Adrenal gland (tissue), 9 donors: ENCODE measurements at regions not wholly inside any gene's neighbourhood (a gene's known extent, or its start where the extent isn't known, plus 50 kb on each side); places are given as distances from the start of the nearest gene placed in this dataset.

Source experiments
- DNase-seq, 7 donors: peaks; one replicate each; pipeline ENCODE4 v3.0.0-alpha.2; 2019 to 2020
- H3K27ac ChIP-seq, 5 donors: fragments of 200-600 bp; sonication (generic) in 4 of 5; 1 replicate in 3 of 5; 2 replicates in 2 of 5; pipeline versions ENCODE4 v1.5.1 to v1.8.0; 2016 to 2020; ENCODE audit warnings: mild to moderate bottlenecking in 1 of 5
- H3K27me3 ChIP-seq: fragments of 200-600 bp; 2 replicates; pipeline ENCODE4 v1.8.0; 2021
- H3K36me3 ChIP-seq, 2 donors: fragments of 200-600 bp; replicated peaks in 1 of 2; 1 replicate in 1 of 2; 2 replicates in 1 of 2; pipeline versions ENCODE4 v1.5.1 to v1.8.0; 2018 to 2022
- H3K4me1 ChIP-seq, 2 donors: fragments of 200-600 bp; replicated peaks in 1 of 2; 1 replicate in 1 of 2; 2 replicates in 1 of 2; pipeline versions ENCODE4 v1.5.1 to v1.8.0; 2018 to 2021
- H3K4me3 ChIP-seq, 4 donors: fragments of 200-600 bp; sonication (generic) in 3 of 4; one replicate each; pipeline ENCODE4 v1.5.1; 2016 to 2018
- H3K9me3 ChIP-seq, 3 donors: fragments of 200-600 bp; sonication (generic) in 1 of 3; replicated peaks in 1 of 3; 1 replicate in 2 of 3; 2 replicates in 1 of 3; pipeline versions ENCODE4 v1.5.1 to v1.8.0; 2016 to 2021
- CTCF ChIP-seq, 6 experiments: fragments of 450-650 bp in 4 of 6; fragments of 200-600 bp in 2 of 6; sonication (generic) in 1 of 6; IDR thresholded peaks; 1 replicate in 5 of 6; 2 replicates in 1 of 6; pipeline versions ENCODE4 v1.5.1 to v1.8.0; 2016 to 2021; ENCODE audit warnings: antibody characterized with exemption in 6 of 6, mild to moderate bottlenecking in 2 of 6, moderate library complexity in 1 of 6
- POLR2A ChIP-seq, 2 donors: fragments of 450-650 bp; IDR thresholded peaks; one replicate each; pipeline ENCODE4 v1.6.1; 2017; ENCODE audit warnings: antibody characterized with exemption in 2 of 2, mild to moderate bottlenecking in 2 of 2, moderate library complexity in 1 of 2
- WGBS, 4 donors: extraction: QIAGEN DNeasy Blood & Tissue Kit in 2 of 4; methylation state at CpG; one replicate each; pipeline versions ENCODE4 v1.1.5 to v1.1.7; 2013 to 2017; 5-methylcytosine and 5-hydroxymethylcytosine counted together
- intact Hi-C, 2 donors: fragments of 100-400 bp; cut with DNase I; formaldehyde crosslinking; loops; one replicate each; pipeline versions ENCODE4 v1.14.1 to v1.15.0; 2022 to 2023
- donor health status: healthy with polysubstance abuse.
- donor health status: Bipolar disorder and iron deficiency.
- donor health status: DM: yes; HTN: yes; CAD: no.
- donor health status: DM: no; HTN: no; CAD: no.
- donor health status: DM: no; HTN: no; CAD: no.

GRCh38 chr5:2549354-2549753 lies 202.1 kb downstream of the IRX2 start:
- Histone ChIP-seq H3K4me3 (no peak overlapping the region), H3K36me3 (no peaks in the 10 kb centered on the region), H3K9me3 (no peaks in the 10 kb centered on the region), H3K27me3 (no peaks in the 10 kb centered on the region), H3K27ac (no peak overlapping the region), H3K4me1 (no peaks in the 10 kb centered on the region)
- no peak for TF ChIP-seq POLR2A (IDR thresholded peaks at IDR 0.05)
- no peak for TF ChIP-seq CTCF (IDR thresholded peaks at IDR 0.05)
- 88 to 94% (median 91%) methylated on average over 9 to 10 of the region's 10 CpGs for WGBS, 4 donors
- DNase-seq = no peak
- intact Hi-C loops = no loop called here

DNA sequence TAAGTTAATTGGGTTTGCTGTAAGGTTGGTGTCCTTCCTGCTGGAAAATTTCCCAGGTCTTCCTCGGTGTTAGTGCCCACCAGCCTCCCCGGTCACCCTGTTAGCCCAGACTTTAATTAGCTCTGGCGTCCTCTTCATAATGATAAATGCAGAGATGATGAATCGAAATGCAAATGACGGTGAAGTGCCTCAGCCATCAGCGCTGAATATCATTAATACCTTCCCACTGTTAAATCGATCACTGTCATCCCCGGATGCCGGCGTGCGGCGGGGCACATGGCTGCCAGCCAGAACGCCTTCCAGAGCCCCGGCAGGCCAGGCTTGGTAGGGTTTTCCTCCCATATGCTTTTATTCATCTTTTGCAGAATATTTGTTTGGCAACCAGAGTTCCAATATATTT lies 204.5 kb downstream of the IRX2 start:
- WGBS, 4 donors = 81 to 90% (median 84%) methylated on average over 14 of the region's 14 CpGs
- H3K36me3 ChIP-seq = no peaks in the 10 kb centered on the region
- intact Hi-C loops = no loop called here
- H3K4me3 ChIP-seq = no peak overlapping the region
- TF ChIP-seq POLR2A (IDR thresholded peaks at IDR 0.05) (no peak), CTCF (IDR thresholded peaks at IDR 0.05) (no peak)
- H3K4me1 ChIP-seq = no peaks in the 10 kb centered on the region
- DNase-seq = no peak
- no peaks in the 10 kb centered on the region for H3K27me3 ChIP-seq
- H3K9me3 ChIP-seq = no peaks in the 10 kb centered on the region
- H3K27ac ChIP-seq = no peak overlapping the region

DNA sequence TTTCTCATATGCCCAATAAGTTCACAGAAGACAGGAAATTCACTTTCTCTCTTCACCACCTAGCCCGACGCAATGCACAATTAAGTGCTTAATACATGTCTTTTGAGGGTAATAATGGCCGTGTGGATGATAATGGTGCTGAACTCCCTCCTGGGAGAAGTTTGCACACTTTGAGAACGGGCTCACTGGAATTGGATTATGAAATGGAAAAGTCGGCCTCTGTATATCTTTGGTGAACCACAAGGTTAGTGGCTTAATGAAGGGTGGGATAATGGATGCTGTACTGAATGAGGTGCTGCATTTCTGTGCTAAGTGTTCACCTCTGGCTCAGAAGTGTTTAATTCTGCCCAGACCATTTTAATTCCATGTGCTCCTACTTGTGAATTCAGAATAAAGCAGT lies 207.5 kb downstream of the IRX2 start:
- no peak for DNase-seq
- no peaks in the 10 kb centered on the region for H3K36me3 ChIP-seq
- H3K27me3 ChIP-seq = no peaks in the 10 kb centered on the region
- no peak overlapping the region for H3K27ac ChIP-seq
- H3K9me3 ChIP-seq = no peaks in the 10 kb centered on the region
- WGBS, 4 donors = 67 to 84% (median 77%) methylated on average over 5 of the region's 5 CpGs
- intact Hi-C loops = no loop called here
- H3K4me3 ChIP-seq = no peak overlapping the region
- TF ChIP-seq CTCF (IDR thresholded peaks at IDR 0.05) (no peak), POLR2A (IDR thresholded peaks at IDR 0.05) (no peak)
- no peaks in the 10 kb centered on the region for H3K4me1 ChIP-seq

- TF ChIP-seq CTCF (IDR thresholded peaks at IDR 0.05) (no peak), POLR2A (IDR thresholded peaks at IDR 0.05) (no peak)
- no peaks in the 10 kb centered on the region for H3K27me3 ChIP-seq
- H3K4me1 ChIP-seq = no peaks in the 10 kb centered on the region
- no peaks in the 10 kb centered on the region for H3K36me3 ChIP-seq
- intact Hi-C loops = no loop called here
- no peaks in the 10 kb centered on the region for H3K9me3 ChIP-seq
- no peak overlapping the region for H3K27ac ChIP-seq
- H3K4me3 ChIP-seq = no peak overlapping the region
- WGBS, 4 donors = 31 to 52% (median 47%) methylated on average over 7 to 8 of the region's 8 CpGs
- no peak for DNase-seq
These were observed 208.7 kb downstream of the IRX2 start for GRCh38 chr5:2542821-2543220.
